HG03439 (cell line): ENCODE measurements at regions not wholly inside any gene's neighbourhood (a gene's known extent, or its start where the extent isn't known, plus 50 kb on each side); places are given as distances from the start of the nearest gene placed in this dataset.
"Not testable (repeated sequence)": the region's sequence is repeated elsewhere in the genome, so short reads cannot be mapped to it uniquely, and the experiment has no call there.

Source experiments
- ATAC-seq: cut with Tn5 transposase; IDR thresholded peaks from one replicate; pipeline ENCODE4 v1.9.1; 2021; ENCODE audit warnings: mild to moderate bottlenecking, moderate library complexity; ENCODE audit not compliant: unreplicated experiment

DNA sequence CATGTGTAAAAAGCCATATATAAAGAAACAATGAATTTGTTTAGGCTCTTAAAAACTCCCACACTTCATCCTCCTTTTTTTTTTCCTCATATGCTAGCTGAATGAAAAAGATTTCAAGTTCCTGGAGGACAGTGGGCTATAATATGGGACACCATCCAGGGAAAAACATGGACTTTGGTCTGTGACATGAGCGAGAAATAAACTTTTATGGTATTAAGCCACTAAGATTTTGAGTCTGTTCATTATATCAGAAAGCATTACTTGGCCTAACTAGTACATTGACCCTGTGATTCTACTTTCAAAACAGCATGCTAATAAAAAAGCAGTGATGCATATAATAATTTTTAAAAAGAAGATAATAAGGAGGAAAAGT, 392.3 kb upstream of the CAMK1G start:
- no peak for ATAC-seq

DNA sequence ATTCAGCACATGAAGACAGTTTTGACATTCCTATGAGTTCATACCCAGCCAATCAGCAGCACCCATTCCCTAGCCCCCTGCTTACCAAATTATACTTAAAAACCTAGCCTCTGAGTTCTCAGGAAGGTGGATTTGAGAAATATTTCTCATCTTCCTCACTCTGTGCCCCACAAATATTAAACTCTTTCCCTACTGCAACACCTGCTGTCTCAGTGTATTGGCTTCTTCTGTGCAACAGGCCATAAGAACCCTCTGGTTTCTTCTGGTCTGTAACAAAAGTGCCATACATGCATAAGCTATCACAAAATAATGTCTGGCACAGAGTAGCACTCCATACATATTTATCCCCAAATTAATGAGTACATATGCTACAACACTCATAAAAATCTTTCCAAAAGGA, 387.4 kb upstream of the CAMK1G start:
- no peak for ATAC-seq

DNA sequence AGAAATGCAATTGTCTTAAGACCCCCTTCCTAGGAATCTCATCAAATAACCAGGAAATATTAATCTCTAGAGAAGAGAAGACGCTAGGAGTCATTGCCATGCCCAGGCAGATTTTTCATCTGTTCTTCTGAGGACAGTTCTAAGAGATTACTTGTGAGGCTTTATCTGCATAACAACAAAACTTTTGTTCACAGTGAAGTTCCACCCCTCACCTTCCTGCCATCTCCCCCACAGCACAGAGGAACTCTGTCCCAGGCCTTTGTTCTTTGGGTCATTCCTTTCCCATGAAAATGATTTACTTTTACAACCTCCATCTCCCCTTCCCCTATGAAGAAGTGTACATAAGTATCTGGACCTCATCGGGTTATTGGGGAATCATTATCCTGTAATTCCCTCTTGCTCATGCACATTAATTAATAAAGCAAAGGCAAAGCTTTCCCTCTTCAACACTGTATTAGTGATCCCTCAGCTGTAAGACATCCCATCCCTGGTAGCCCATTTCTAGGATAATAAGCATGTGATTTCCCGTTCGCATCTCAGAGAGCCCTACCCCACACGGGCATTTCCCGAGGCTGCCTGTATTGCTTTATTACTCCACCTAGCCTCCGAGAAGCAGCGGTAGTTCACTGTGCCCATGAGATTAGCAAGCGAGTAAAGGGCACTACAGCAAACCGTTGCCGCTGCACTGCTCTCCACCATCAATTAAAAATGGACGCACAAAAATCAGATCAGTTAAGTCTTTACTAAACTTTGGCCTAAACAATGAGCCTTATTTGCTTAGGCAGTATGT, 384.4 kb upstream of the CAMK1G start:
- ATAC-seq = no peak

DNA sequence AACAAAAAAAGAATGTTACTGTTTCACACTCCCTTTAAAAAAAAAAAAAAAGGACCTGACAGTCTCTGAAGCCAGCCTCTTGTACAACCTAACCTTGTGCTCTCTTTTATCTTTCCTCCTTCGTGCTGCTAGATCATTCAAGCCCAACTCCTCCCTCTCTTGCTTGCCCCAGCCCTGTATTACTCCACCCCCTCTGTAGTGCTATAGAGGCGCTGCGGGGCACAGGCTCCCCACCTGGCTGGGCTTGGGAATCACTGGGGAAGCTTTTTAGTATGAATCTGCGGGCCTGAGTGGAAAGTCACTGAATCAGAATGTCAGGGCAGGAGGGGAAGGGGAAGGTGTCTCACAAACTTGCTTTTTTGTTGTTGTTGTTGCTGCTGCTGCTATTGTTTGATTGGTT, 383.7 kb upstream of the CAMK1G start:
- ATAC-seq = no peak

DNA sequence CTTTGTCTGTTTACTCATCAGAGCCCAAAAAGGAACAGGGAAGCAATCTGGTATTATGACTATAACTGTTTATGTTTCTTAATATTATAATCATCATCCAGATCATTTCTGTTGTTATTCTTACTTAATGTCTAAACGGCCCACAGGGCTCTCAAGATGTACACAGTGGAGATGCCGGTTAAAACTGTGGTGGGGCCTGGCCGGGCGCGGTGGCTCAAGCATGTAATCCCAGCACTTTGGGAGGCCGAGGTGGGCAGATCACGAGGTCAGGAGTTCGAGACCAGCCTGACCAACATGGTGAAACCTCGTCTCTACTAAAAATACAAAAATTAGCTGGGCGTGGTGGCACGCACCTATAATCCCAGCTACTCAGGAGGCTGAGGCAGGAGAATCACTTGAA, 381.2 kb upstream of the CAMK1G start:
- not testable (repeated sequence) for ATAC-seq

DNA sequence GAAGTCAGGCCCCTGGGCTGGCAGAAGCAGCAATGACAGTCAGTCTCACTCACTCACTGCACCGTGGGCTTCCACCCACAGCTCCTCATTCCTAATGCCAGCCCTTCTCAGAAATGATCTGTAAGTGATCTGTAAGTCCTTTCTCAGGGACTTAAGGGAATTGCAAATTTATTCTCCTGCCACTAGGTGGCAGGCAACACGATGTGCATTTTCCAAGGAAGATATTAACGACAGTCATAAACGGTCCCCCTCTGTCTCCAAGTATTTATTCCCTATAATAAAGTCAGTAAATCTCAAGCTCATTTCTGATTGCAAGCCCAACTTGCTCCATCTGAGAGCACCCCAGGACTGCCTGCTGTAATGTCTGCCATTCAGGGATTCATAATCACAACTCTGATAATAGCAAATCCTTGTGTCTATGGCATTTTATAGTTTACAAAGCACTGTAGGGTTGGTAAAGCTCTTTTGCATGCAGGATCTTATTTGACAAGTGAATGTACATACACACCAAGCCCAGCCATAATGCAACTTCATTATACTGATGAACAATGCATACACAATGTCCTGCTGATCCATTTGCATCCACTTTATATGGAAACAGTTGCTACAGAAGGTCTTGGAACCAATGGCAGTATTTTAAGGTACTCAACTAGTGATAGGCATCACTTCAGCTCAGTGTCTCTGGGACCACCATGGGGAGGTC, 380.5 kb upstream of the CAMK1G start:
- no peak for ATAC-seq

DNA sequence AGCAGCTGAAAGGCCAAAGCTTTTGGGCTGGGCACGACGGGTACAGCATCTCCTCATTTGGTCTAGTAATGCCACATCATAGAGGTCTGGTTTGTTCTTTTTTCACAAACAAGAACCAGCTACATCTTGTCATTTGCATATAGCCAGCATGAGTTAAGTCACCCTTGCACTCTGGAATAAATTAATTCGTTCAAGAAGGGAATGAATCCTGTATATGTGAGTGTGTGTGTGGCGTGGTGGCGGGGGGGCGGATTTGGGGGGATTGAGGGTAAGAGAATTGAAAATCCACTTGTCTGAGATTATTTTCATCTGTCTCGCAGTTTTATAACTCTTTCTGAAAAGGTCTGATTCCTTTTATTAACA, 380.0 kb upstream of the CAMK1G start:
- no peak for ATAC-seq

DNA sequence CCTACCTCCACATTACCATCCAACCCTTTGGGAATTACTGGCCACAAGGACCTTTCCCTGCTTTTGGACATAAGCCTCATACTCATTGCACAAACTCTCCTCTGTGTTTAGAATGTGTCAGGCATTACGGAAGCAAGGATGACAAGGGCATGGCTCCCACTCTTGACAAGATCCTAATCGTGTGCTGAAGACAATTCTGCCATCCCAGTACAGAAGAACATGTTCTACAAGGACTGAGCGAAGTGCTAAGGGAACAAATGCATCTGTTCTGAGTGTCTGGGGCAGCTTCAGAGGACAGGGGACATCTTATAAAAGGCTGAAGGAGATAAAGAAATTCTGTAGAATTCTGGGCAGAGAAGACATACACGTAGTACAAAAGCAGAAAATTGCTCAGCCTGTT, 378.5 kb upstream of the CAMK1G start:
- ATAC-seq = no peak

DNA sequence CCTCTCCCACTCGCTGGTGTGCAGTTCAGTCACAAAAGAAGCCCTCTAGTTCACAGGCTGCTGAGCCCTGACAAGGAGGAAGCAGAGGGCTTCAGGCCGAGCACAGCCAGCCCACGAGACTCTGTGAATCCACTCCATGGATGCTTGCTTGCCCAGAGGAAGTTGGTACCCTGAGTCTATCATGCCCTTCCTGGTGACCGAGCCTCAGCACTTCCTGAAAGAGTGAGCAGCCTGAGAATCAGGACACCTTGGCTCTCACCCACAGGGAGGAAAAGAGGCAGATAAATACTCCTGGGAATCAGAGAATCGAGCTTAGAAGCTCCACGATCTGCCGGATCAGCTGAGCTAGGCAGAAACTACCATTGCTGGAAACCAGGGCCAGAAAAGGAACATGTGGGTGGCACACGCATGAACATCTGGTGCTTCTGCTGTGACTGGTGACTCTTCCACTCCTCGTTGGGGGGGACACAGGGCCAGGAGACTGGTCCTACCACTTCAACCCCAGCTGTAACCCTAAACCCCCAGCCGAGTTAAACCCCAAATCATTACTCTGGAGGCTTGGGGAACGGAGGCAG, 376.3 kb upstream of the CAMK1G start:
- peak; percentile 11 for ATAC-seq

DNA sequence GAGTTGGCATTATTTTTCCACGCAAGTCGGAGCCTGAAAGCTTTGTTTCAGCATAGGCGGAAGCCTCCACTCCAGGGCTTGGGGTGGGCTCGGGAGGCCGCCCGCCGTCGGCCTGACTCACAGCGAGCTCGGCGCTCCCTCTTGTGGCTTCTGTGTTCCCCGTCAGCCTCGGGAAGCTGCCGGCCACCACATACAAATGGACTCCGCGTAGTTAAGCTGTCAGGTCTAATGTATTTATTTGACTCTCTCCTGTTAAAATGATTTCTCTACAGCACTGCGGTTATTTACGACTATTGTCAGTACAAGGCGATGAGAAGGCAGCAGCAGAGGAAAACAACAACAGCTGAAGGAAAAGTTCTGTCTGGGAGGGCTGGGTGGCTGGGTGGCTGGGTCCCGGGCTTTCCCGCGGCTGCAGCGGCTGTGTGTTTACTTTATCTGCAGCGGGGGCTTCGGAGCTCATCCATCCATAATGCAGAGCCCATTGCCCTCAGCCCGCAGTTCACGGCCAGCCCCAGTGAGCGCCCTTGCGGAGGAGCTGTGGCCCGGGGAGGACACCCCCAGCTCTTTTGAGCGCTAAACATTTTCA, 375.7 kb upstream of the CAMK1G start:
- peak; percentile 78 for ATAC-seq

DNA sequence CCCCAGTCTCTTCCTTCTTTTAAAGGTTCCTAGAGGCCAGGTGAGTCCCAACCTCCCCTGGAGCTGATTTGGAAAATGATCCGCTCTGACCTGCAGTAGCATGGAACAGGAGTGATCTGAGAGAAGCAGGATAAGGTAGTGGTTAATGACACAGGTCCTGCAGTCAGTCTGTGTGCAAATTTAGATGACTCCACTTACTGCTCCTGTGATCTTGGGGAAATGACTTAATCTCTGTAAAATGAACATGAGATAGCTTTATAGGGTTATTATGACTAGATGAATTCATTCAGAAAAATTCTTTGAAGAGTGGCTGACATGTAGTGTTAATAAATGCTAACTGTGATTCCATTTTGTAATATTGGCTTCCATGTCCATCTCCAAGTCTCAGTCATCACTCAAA, 374.9 kb upstream of the CAMK1G start:
- ATAC-seq = no peak

DNA sequence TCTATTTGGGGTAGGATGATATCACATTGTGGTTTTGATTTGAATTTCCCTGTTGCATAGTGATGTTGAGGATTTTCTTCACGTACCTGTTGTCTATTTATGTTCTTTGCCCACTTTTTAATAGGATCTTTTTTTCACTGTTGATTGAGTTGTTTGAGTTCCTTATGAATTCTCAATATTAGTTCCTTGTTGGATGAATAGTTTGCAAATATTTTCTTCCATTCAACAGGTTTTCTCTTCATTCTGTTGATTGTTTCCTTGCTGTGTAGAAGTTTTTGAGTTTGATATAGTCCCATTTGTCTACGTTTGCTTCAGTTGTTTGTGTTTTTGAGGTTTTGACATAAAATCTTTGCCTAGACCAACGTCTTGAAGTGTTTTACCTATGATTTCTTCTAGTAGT, 369.5 kb upstream of the CAMK1G start:
- no peak for ATAC-seq

DNA sequence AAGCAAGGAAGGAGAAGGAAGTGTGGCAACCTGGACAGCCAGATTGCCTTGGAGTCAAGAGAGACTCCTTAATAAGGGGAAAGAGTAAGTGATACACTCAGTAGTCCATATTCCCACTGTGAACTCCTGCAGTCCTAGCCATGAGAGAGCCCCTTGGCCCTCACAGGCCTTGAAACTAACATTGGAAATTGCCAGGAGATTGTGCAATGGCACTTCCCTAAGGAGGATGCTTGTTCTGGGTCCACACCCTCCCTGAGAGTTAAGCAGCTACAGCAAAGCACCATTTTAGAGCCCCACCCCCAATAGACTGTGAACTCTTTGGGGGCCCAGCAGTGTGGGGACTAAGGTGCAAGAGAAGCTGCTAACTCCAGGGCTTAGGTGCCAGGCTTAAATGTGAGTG, 367.7 kb upstream of the CAMK1G start:
- no peak for ATAC-seq

DNA sequence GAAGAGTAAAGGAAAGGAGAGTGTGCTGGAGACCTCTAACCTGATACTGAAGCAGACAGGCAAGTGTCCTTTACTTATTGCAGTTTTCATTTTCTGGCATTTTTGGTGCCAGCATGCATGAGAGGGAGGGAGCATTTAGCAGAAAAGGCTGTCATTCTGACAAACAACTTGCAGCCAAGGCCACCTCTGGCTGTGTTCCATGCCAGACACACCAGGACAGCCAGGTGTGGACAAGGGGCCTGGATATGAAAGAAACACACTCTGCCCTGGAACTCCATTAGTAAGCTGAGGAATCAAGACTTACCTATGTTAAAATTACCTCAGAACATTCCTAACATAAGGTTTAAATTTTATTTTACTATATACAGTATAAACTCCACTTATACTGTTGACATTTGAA, 365.4 kb upstream of the CAMK1G start:
- ATAC-seq = no peak

DNA sequence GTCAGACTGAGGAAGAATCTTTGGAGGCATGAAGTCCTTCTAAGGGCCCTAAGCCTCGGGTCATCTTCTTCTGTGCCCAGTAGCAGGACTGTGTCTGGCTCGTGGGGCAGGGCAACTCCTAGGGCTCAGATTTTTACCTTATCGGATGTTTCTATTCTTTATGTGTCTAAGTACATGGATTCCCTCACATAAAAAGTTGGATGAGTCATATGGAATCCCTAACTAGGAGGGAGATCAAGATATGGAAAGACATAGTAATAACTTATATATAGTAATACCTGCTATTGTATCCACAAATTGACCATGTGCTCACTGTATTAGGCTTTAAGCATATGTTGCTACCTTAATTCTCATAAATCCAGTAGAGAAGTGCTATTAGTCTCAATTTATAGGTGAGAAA, 364.5 kb upstream of the CAMK1G start:
- no peak for ATAC-seq

DNA sequence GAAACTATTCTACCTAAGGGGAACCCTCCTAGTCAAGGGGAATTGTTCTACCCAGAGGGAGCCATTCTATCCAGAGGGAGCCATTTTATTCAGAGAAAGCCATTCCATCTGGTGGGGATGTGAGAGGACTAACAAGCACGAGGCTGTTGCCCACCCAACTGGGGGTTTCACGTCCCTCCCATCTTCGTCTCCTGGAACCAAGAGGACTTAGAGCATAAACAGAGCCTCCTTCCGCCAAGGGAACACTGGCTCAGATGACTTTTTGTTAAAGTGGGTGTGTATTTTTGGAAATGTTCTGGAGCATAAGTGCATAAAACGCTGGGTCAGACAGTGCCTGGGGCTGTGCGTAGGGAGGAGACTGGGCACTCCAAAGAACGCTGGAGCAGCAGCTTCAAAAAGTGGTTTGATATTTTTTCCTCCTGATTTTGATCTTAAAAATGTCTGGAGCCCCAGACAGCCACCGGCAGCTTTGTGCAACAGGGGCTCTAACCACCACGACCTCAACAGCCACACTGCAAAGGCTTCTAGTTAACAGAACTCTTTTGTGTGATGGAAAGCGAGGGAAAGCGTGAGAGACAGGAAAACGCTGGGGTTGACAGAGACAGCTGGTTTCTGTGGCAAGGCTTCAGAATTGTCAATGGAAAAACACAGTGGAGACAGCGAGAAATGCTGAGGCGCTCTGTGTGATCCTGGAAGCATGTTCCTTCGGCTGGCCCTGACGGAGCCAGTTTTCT, 363.6 kb upstream of the CAMK1G start:
- no peak for ATAC-seq

DNA sequence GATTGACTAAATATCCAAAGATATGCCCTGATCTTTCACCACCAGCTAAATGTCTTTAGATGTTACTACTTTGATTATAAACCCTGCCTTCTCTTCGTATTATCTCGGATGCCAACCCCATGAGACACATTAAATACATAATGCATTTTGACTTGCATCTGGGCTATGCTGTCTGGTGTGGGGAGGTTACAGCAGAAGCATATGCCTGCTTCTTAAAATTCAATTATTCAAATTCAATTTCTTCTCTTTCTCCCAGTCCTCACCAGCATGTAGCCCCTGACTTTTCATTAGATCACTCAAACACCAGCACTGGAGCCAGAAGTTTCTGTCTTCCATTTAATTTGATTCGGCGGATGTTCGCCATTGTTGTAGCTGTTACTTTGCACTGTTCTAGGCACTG, 360.7 kb upstream of the CAMK1G start:
- no peak for ATAC-seq

DNA sequence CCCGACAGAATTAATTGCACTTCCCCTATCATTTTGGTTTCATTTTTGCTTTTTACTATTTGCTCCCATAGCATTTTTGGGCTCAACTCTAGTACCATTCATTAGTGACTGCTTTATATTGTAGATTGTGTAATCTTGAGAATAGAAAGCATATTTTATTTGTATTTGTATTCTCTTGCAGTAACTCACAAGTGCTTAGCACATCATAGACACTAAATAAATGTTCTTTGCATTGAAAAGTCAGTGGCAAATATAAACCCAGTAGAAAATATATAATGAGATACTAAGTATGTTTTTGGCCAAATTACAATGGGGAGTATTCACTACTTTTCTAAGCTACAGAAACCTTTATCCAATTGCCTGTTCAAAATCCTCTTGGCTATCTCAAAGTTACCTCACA, 359.7 kb upstream of the CAMK1G start:
- no peak for ATAC-seq

DNA sequence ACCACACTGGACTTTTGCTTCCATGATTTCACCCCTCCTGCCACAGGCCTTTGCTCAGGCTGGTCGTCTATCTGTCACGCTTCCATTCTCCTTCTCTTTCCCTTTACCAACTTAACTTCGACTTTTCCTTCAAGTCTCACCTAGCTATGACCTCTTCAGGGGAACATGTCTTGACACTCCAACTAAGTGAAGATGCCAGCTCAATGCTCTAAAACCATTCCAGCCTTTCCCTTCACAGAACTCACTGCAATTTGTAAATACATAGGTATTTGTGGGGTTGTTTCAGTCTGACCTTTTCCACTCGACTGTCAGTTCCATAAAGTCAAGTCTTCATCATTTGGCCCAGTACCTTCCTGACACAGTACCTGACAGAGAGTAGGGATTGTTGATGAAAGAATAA, 358.6 kb upstream of the CAMK1G start:
- ATAC-seq = no peak

DNA sequence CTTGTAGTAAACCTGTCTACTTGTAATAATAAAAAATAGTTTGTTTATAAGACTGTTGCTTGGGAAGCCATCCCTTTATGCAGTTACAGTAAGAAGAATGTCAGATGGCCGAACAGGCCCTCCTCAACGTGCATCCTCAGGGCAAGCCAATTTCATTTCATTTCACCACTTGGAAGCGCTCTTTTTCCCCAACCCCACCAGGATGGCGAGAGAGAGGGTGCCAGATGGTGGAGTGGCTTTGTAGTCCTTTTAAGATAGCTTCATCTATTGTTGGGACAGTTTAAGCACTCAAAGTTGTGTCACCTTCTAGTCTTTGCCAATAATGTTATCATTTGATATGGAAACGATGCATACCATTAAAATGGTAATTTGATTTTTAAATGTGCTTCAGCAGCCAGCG, 356.3 kb upstream of the CAMK1G start:
- no peak for ATAC-seq

DNA sequence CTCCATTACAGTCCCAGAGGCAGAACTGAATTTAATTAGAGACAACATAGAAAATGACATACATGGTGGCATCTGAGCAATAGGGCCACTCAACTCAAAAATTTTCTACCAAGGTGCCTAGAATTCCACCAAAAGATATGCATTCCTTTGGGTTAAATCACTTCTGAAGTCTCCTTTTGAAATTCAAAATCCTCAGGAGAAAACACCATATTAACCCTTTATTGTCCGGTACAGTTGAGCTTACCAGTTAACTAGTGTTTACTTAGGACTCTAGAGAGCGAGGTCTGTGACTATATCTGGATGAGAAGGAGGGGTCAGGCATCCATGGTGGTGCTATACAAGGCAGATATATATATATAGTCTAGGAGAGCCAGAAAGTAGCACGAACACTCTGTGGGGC, 355.6 kb upstream of the CAMK1G start:
- no peak for ATAC-seq
